ENCODE measurements at regions not wholly inside any gene's neighbourhood (a gene's known extent, or its start where the extent isn't known, plus 50 kb on each side); places are given as distances from the start of the nearest gene placed in this dataset.

DNA sequence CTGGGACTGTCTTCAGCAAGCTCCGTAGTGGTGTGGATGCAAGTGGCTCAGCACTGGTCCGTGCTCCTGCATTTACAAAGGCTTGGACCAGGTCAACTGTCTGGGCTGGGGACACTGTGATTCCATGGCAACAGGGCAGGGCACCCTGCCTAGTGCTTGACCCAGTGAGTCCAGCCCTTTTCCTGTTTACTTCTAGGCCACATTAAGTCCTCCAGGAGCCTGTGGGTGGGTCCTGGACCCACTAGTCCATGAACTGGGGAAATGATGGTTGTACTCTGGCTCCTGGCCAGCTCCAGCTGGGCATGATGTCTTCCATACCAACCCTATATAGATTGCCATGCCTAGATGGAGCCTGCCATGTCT lies 152.0 kb downstream of the RPS24 start:
- H4K20me1 ChIP-seq (ENCODE audit: insufficient read depth, low read length): no peaks in the 10 kb centered on the region
- no peak overlapping the region for H3K4me2 ChIP-seq (ENCODE audit: low read length)
- H3F3A ChIP-seq (ENCODE audit: insufficient read depth, low read length): no peaks in the 10 kb centered on the region
- H3K9me2 ChIP-seq (ENCODE audit: low read depth, low read length): no peaks in the 10 kb centered on the region
- H3K79me2 ChIP-seq (ENCODE audit: insufficient read depth, low read length): no peaks in the 10 kb centered on the region
- H2AFZ ChIP-seq (ENCODE audit: low read length): no peak overlapping the region
- TF ChIP-seq, protein P1, sequence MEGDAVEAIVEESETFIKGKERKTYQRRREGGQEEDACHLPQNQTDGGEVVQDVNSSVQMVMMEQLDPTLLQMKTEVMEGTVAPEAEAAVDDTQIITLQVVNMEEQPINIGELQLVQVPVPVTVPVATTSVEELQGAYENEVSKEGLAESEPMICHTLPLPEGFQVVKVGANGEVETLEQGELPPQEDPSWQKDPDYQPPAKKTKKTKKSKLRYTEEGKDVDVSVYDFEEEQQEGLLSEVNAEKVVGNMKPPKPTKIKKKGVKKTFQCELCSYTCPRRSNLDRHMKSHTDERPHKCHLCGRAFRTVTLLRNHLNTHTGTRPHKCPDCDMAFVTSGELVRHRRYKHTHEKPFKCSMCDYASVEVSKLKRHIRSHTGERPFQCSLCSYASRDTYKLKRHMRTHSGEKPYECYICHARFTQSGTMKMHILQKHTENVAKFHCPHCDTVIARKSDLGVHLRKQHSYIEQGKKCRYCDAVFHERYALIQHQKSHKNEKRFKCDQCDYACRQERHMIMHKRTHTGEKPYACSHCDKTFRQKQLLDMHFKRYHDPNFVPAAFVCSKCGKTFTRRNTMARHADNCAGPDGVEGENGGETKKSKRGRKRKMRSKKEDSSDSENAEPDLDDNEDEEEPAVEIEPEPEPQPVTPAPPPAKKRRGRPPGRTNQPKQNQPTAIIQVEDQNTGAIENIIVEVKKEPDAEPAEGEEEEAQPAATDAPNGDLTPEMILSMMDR (IDR thresholded peaks at IDR 0.05; ENCODE audit: low read length): no peak
- no peaks in the 10 kb centered on the region for H3K36me3 ChIP-seq (ENCODE audit: insufficient read depth, low read length)
- H3K4me3 ChIP-seq (ENCODE audit: low read depth, low read length, poor library complexity, severe bottlenecking): no peak overlapping the region
- H3K4me1 ChIP-seq (ENCODE audit: insufficient read depth, low read length, severe bottlenecking): no peaks in the 10 kb centered on the region
- no peak overlapping the region for H3K27ac ChIP-seq (ENCODE audit: low read depth, low read length, poor library complexity, severe bottlenecking)
- H3K9ac ChIP-seq (ENCODE audit: low read length): no peak overlapping the region
- no peaks in the 10 kb centered on the region for H3K9me3 ChIP-seq (ENCODE audit: low read length)
- peaks cover 4% of the 10 kb centered on the region; the same call in 1 of the 2 replicates for H3K27me3 ChIP-seq (ENCODE audit: insufficient read depth, low read length)

DNA sequence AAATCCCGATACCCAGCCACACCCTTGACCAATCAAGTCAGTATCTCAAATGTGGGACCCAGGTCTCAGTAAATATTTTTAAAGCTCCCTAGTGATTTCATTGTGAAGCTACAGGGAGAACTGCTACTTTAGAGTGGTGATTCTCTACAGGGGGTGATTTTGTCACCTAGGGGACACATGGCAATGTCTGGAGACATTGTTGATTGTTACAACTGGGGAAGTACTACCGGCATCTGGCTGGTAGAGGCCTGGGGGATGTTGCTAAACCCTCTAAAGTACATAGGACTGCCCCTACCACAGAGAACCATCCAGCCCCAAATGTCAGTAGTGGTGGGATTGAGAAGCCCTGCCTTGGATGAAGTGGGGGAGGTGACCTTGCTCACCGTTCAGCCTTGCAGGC lies 152.9 kb downstream of the RPS24 start:
- Histone ChIP-seq H3K9me2 (ENCODE audit: low read depth, low read length) (no peaks in the 10 kb centered on the region), H2AFZ (ENCODE audit: low read length) (no peak overlapping the region), H3K27ac (ENCODE audit: low read depth, low read length, poor library complexity, severe bottlenecking) (no peak overlapping the region), H3K9ac (ENCODE audit: low read length) (no peak overlapping the region), H3K36me3 (ENCODE audit: insufficient read depth, low read length) (no peaks in the 10 kb centered on the region), H3K9me3 (ENCODE audit: low read length) (no peaks in the 10 kb centered on the region), H3F3A (ENCODE audit: insufficient read depth, low read length) (no peaks in the 10 kb centered on the region), H3K4me3 (ENCODE audit: low read depth, low read length, poor library complexity, severe bottlenecking) (no peak overlapping the region), H3K4me1 (ENCODE audit: insufficient read depth, low read length, severe bottlenecking) (no peaks in the 10 kb centered on the region), H3K27me3 (ENCODE audit: insufficient read depth, low read length) (peaks cover 4% of the 10 kb centered on the region; the same call in 1 of the 2 replicates), H4K20me1 (ENCODE audit: insufficient read depth, low read length) (no peaks in the 10 kb centered on the region), H3K4me2 (ENCODE audit: low read length) (no peak overlapping the region), H3K79me2 (ENCODE audit: insufficient read depth, low read length) (no peaks in the 10 kb centered on the region)
- TF ChIP-seq, protein P1 (IDR thresholded peaks at IDR 0.05; ENCODE audit: low read length): no peak

DNA sequence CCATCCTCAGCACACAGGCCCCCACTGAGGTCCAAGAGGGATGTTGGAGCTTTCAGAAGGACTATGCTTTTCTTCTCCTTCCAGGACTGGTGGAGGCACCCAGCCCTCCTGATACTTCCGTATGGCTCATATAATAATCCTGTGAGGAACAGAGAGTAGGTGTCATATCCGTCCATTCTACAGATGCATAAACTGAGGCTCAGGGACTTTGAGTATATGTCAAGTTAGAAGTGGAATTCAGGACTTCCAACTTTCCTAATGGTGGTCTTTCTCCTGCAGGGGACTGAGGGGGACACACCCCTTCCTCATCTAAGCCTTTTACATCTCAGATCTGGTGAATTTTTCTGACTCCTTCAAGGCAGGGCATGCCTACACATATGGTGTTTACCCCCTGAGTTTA lies 153.7 kb downstream of the RPS24 start:
- Histone ChIP-seq H3K9me2 (ENCODE audit: low read depth, low read length) (no peaks in the 10 kb centered on the region), H4K20me1 (ENCODE audit: insufficient read depth, low read length) (no peaks in the 10 kb centered on the region), H3K4me3 (ENCODE audit: low read depth, low read length, poor library complexity, severe bottlenecking) (no peak overlapping the region), H3F3A (ENCODE audit: insufficient read depth, low read length) (no peaks in the 10 kb centered on the region), H3K27ac (ENCODE audit: low read depth, low read length, poor library complexity, severe bottlenecking) (no peak overlapping the region), H3K9me3 (ENCODE audit: low read length) (no peaks in the 10 kb centered on the region), H3K79me2 (ENCODE audit: insufficient read depth, low read length) (no peaks in the 10 kb centered on the region), H2AFZ (ENCODE audit: low read length) (no peak overlapping the region), H3K4me1 (ENCODE audit: insufficient read depth, low read length, severe bottlenecking) (no peaks in the 10 kb centered on the region), H3K9ac (ENCODE audit: low read length) (no peak overlapping the region), H3K4me2 (ENCODE audit: low read length) (no peak overlapping the region), H3K27me3 (ENCODE audit: insufficient read depth, low read length) (0 out of 2 replicates have a peak, but pooled peaks cover 4% of the 10 kb centered on the region), H3K36me3 (ENCODE audit: insufficient read depth, low read length) (no peaks in the 10 kb centered on the region)
- no peak for TF ChIP-seq EZH2 (IDR thresholded peaks at IDR 0.05; ENCODE audit: borderline replicate concordance, low read length)

DNA sequence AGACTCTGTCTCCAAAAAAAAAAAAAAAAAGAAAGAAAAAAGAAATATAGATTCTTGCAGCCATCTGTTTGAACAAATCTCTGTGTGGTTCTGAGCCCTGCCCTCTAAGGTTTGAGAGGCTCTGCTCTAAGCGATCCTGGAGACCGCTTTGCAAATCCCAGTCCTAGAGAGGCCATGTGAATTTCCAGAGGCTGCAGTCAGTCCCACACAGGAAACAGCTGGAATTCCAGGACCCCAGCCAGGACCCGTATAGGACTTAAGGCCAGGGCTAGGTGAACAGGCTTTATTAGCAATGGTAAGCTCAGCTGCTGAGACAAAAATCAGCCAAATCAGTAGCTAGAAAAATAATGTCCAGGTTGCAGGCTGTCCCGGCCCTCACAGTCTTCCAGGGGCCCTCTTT lies 154.8 kb downstream of the RPS24 start:
- no peak for TF ChIP-seq EZH2 (IDR thresholded peaks at IDR 0.05; ENCODE audit: borderline replicate concordance, low read length)
- TF ChIP-seq, protein P1 (IDR thresholded peaks at IDR 0.05; ENCODE audit: low read length): no peak
- H3F3A ChIP-seq (ENCODE audit: insufficient read depth, low read length): no peaks in the 10 kb centered on the region
- no peaks in the 10 kb centered on the region for H4K20me1 ChIP-seq (ENCODE audit: insufficient read depth, low read length)
- H3K27me3 ChIP-seq (ENCODE audit: insufficient read depth, low read length): peaks cover 4% of the 10 kb centered on the region; the same call in 1 of the 2 replicates
- H3K27ac ChIP-seq (ENCODE audit: low read depth, low read length, poor library complexity, severe bottlenecking): no peak overlapping the region
- no peaks in the 10 kb centered on the region for H3K9me2 ChIP-seq (ENCODE audit: low read depth, low read length)
- H3K9ac ChIP-seq (ENCODE audit: low read length): no peak overlapping the region
- no peak overlapping the region for H3K4me3 ChIP-seq (ENCODE audit: low read depth, low read length, poor library complexity, severe bottlenecking)
- H3K9me3 ChIP-seq (ENCODE audit: low read length): no peaks in the 10 kb centered on the region
- no peaks in the 10 kb centered on the region for H3K79me2 ChIP-seq (ENCODE audit: insufficient read depth, low read length)
- H3K36me3 ChIP-seq (ENCODE audit: insufficient read depth, low read length): no peaks in the 10 kb centered on the region
- no peak overlapping the region for H2AFZ ChIP-seq (ENCODE audit: low read length)
- H3K4me2 ChIP-seq (ENCODE audit: low read length): no peak overlapping the region
- H3K4me1 ChIP-seq (ENCODE audit: insufficient read depth, low read length, severe bottlenecking): no peaks in the 10 kb centered on the region
